KMS-11 (cell line): ENCODE measurements at regions not wholly inside any gene's neighbourhood (a gene's known extent, or its start where the extent isn't known, plus 50 kb on each side); places are given as distances from the start of the nearest gene placed in this dataset.

Source experiments
- H2AFZ ChIP-seq: fragments of 200-600 bp; sonication (generic); 2 replicates; pipeline ENCODE4 v1.6.1; 2016; ENCODE audit warnings: antibody characterized with exemption, mixed run types, low read depth
- H3K27ac ChIP-seq: fragments of 200-600 bp; sonication (generic); 2 replicates; pipeline ENCODE4 v1.6.1; 2016; ENCODE audit warnings: mild to moderate bottlenecking, mixed run types
- H3K27me3 ChIP-seq: fragments of 200-600 bp; sonication (generic); 2 replicates; pipeline ENCODE4 v1.6.1; 2017; ENCODE audit warnings: mild to moderate bottlenecking, low read depth, mixed run types, moderate library complexity; ENCODE audit not compliant: insufficient read depth
- H3K36me3 ChIP-seq: fragments of 200-600 bp; sonication (generic); 2 replicates; pipeline ENCODE4 v1.6.1; 2017; ENCODE audit warnings: mild to moderate bottlenecking, mixed run types; ENCODE audit not compliant: insufficient read depth
- H3K4me1 ChIP-seq: fragments of 200-600 bp; sonication (generic); 2 replicates; pipeline ENCODE4 v1.6.1; 2016; ENCODE audit warnings: mild to moderate bottlenecking, low read depth, mixed run types; ENCODE audit not compliant: poor library complexity, severe bottlenecking
- H3K4me2 ChIP-seq: fragments of 200-600 bp; sonication (generic); 2 replicates; pipeline ENCODE4 v1.7.0; 2016; ENCODE audit warnings: mild to moderate bottlenecking, mixed run types
- H3K4me3 ChIP-seq: fragments of 200-600 bp; sonication (generic); IDR thresholded peaks from 2 replicates; pipeline ENCODE4 v1.6.1; 2017; ENCODE audit warnings: low read depth, low read length, mixed read lengths; ENCODE audit not compliant: insufficient read depth
- H3K79me2 ChIP-seq: fragments of 200-600 bp; sonication (generic); 2 replicates; pipeline ENCODE4 v1.6.1; 2016; ENCODE audit warnings: low read depth, mixed run types; ENCODE audit not compliant: insufficient read depth
- H3K9ac ChIP-seq: fragments of 200-600 bp; sonication (generic); 2 replicates; pipeline ENCODE4 v1.6.1; 2016; ENCODE audit warnings: mild to moderate bottlenecking, mixed run types
- H4K20me1 ChIP-seq: fragments of 200-600 bp; sonication (generic); 2 replicates; pipeline ENCODE4 v1.6.1; 2016; ENCODE audit warnings: mild to moderate bottlenecking, mixed run types; ENCODE audit not compliant: insufficient read depth
- TF ChIP-seq, protein P1 (sequence below): fragments of 200-600 bp; sonication (generic); conservative IDR thresholded peaks from 2 replicates; pipeline ENCODE4 v1.6.1; 2017; ENCODE audit warnings: low read depth, mild to moderate bottlenecking, antibody characterized with exemption, low read length, moderate library complexity, mixed read lengths

DNA sequence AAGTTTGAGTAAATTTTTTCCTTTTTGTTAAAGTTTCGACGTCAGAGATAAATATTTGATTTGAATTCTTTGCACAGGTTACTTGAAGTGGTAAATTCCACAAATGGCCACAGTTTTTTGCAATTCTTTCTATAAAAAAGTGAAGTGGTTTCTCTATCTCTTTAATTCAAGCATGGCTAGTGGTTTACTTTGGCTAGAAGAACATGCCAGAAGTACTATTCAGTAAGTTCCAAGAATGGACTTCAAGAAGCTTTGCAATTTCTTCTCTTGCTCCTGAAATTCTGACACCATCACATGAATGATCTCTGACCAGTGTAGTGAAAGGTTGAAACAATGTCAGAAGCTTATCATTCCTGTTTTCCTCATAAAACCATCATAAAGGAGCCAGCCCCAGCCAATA, 55.7 kb upstream of the RNPC3 start:
- Histone ChIP-seq H3K4me3 (no peak overlapping the region), H3K27ac (no peak overlapping the region), H3K9ac (no peak overlapping the region), H3K79me2 (no peaks in the 10 kb centered on the region), H2AFZ (no peak overlapping the region), H4K20me1 (no peaks in the 10 kb centered on the region), H3K4me1 (no peaks in the 10 kb centered on the region), H3K4me2 (no peak overlapping the region), H3K36me3 (no peaks in the 10 kb centered on the region), H3K27me3 (no peaks in the 10 kb centered on the region)
- TF ChIP-seq, protein P1, sequence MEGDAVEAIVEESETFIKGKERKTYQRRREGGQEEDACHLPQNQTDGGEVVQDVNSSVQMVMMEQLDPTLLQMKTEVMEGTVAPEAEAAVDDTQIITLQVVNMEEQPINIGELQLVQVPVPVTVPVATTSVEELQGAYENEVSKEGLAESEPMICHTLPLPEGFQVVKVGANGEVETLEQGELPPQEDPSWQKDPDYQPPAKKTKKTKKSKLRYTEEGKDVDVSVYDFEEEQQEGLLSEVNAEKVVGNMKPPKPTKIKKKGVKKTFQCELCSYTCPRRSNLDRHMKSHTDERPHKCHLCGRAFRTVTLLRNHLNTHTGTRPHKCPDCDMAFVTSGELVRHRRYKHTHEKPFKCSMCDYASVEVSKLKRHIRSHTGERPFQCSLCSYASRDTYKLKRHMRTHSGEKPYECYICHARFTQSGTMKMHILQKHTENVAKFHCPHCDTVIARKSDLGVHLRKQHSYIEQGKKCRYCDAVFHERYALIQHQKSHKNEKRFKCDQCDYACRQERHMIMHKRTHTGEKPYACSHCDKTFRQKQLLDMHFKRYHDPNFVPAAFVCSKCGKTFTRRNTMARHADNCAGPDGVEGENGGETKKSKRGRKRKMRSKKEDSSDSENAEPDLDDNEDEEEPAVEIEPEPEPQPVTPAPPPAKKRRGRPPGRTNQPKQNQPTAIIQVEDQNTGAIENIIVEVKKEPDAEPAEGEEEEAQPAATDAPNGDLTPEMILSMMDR = no peak

DNA sequence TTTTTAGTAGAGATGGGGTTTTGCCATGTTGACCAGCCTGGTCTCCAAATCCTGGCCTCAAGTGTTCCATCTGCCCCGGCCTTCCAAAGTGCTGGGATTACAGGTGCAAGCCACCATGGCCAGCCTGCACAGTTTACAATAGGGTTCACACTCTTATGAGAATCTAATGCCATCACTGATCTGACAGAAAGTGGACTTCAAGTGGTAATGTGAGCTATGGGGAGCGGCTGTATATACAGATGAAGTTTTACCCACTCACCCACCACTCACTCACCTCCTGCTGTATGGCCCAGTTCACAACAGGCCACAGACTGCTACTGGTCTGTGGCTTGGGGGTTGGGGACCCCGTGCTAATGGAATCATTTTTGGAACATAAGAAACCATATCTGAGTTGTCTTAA, 58.4 kb upstream of the RNPC3 start:
- TF ChIP-seq, protein P1 = no peak
- Histone ChIP-seq H3K27ac (no peak overlapping the region), H3K36me3 (no peaks in the 10 kb centered on the region), H3K79me2 (no peaks in the 10 kb centered on the region), H3K4me3 (no peak overlapping the region), H3K9ac (no peak overlapping the region), H3K4me1 (no peaks in the 10 kb centered on the region), H4K20me1 (no peaks in the 10 kb centered on the region), H3K4me2 (no peak overlapping the region), H3K27me3 (no peaks in the 10 kb centered on the region), H2AFZ (no peak overlapping the region)

DNA sequence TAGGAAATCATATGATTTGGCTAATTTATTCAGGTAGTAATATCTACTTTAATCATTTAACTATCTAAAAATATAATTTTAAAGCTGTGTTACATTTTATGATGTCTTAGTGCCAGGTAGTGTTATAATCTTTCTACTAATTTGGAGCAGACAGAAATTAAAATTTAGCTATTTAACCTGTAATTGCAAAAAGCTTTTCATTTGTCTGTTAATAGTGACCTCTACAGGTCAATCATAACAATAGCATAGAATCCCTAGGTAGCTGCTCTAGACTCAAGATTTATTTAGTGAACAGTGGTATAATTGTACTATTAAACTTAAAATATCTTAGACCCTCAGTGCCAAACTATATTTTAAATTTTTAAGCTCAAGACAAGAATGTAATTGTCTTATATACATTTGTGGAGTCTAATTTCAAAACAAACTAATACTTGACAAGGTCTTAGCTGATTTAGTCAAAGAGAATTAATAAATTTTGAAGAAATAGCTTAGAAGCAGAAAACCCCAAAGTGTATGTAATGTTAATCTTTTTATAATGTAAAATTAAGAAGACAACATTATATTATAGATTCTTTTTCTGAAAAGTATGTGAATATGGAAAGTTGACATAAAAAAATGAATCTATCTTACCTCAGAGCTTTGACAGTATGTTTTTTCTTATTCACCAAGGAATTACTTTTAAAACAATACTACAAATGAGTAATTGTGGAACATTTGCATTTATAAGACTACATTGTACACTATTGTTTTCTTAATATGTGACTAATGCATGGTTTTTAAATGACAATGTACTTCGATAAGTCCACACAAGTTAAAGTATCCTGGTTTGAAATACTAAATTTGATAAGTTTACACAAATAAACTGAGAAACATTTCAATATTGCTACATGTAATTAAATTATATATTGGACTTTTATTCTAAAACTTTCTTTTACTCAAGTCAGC, 64.1 kb upstream of the RNPC3 start:
- Histone ChIP-seq H4K20me1 (no peaks in the 10 kb centered on the region), H2AFZ (no peak overlapping the region), H3K36me3 (no peaks in the 10 kb centered on the region), H3K79me2 (no peaks in the 10 kb centered on the region), H3K4me2 (no peak overlapping the region), H3K27ac (no peak overlapping the region), H3K4me1 (no peaks in the 10 kb centered on the region), H3K27me3 (no peaks in the 10 kb centered on the region), H3K4me3 (no peak overlapping the region), H3K9ac (no peak overlapping the region)
- TF ChIP-seq, protein P1 = peak; percentile 42

DNA sequence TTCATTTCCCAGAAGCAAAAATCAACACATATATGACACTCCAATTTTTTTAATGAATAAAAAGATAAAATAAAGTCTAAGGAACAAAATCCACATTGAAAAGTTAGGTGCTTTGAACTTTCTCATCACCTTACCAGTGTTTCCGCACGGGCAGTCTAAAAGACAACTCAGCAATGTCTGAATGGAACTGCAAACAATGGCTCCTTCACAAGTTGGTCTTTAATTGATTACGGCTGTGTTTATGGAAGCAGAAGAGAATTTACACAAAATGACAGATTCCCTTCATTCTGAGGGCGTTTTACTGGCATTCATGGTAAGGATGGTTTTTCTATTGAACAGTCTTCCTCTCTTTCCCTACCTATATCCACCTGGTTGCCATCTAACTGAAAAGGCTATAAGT, 65.0 kb upstream of the RNPC3 start:
- Histone ChIP-seq H3K27me3 (no peaks in the 10 kb centered on the region), H3K9ac (no peak overlapping the region), H3K36me3 (no peaks in the 10 kb centered on the region), H4K20me1 (no peaks in the 10 kb centered on the region), H3K4me3 (no peak overlapping the region), H3K4me2 (no peak overlapping the region), H3K79me2 (no peaks in the 10 kb centered on the region), H2AFZ (no peak overlapping the region), H3K4me1 (no peaks in the 10 kb centered on the region), H3K27ac (no peak overlapping the region)
- TF ChIP-seq, protein P1 = no peak
